OCI-LY7 (cell line): ENCODE measurements at regions not wholly inside any gene's neighbourhood (a gene's known extent, or its start where the extent isn't known, plus 50 kb on each side); places are given as distances from the start of the nearest gene placed in this dataset.

Experiments used
- EZH2phosphoT487 ChIP-seq: fragments of 200-600 bp; sonication (generic); IDR thresholded peaks from 2 replicates; pipeline ENCODE4 v1.6.1; 2018; ENCODE audit warnings: low read depth, borderline replicate concordance, mild to moderate bottlenecking, mixed run types, antibody characterized with exemption, low read length, moderate library complexity, mixed read lengths
- TF ChIP-seq, protein P1 (sequence below): fragments of 200-600 bp; sonication (generic); conservative IDR thresholded peaks from 2 replicates; pipeline ENCODE4 v1.5.1; 2014; ENCODE audit warnings: mild to moderate bottlenecking, antibody characterized with exemption, low read length, moderate library complexity, mixed read lengths

DNA sequence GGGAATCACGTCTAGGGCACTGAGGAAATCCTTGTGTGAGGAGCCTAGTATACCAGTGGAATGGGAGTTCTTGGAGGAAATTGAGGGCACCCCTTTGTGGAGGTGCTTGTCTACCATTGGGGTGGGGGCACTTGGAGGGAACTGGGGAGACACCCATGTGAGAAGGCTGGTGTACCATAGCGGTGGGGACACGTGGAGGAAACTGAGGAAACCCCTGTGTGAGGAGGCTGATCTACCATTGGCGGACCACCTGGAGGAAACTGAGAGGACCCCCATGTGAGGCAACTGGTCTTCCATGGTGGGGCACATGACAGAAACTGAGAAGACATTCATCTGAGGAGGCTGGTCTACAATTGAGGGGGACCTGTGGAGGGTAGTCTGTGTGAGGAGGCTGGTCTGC lies 164.5 kb downstream of the FBLN2 start:
- TF ChIP-seq, protein P1, sequence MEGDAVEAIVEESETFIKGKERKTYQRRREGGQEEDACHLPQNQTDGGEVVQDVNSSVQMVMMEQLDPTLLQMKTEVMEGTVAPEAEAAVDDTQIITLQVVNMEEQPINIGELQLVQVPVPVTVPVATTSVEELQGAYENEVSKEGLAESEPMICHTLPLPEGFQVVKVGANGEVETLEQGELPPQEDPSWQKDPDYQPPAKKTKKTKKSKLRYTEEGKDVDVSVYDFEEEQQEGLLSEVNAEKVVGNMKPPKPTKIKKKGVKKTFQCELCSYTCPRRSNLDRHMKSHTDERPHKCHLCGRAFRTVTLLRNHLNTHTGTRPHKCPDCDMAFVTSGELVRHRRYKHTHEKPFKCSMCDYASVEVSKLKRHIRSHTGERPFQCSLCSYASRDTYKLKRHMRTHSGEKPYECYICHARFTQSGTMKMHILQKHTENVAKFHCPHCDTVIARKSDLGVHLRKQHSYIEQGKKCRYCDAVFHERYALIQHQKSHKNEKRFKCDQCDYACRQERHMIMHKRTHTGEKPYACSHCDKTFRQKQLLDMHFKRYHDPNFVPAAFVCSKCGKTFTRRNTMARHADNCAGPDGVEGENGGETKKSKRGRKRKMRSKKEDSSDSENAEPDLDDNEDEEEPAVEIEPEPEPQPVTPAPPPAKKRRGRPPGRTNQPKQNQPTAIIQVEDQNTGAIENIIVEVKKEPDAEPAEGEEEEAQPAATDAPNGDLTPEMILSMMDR, result no peak
- no peak for TF ChIP-seq EZH2phosphoT487
